ENCODE measurements at regions not wholly inside any gene's neighbourhood (a gene's known extent, or its start where the extent isn't known, plus 50 kb on each side); places are given as distances from the start of the nearest gene placed in this dataset.

GRCh38 chr3:190213727-190214126 is 93.0 kb upstream of the P3H2 start:
- Mint-ChIP-seq H3K36me3 (ENCODE audit: low read depth) (no peaks in the 10 kb centered on the region), H3K27me3 (no peaks in the 10 kb centered on the region), H3K27ac (no peak overlapping the region), H3K4me1 (ENCODE audit: low read depth) (peaks cover 7% of the 10 kb centered on the region), H3K9me3 (no peaks in the 10 kb centered on the region), H3K4me3 (no peak overlapping the region)
- intact Hi-C loops (cut with micrococcal nuclease), result no loop called here

- Mint-ChIP-seq H3K27ac (no peak overlapping the region), H3K36me3 (ENCODE audit: low read depth) (no peaks in the 10 kb centered on the region), H3K4me1 (ENCODE audit: low read depth) (peaks cover 16% of the 10 kb centered on the region), H3K4me3 (no peak overlapping the region), H3K9me3 (no peaks in the 10 kb centered on the region), H3K27me3 (no peaks in the 10 kb centered on the region)
- intact Hi-C loops (cut with micrococcal nuclease), result no loop called here
Observed at GRCh38 chr3:190210608-190211007, 89.9 kb upstream of the P3H2 start.

DNA sequence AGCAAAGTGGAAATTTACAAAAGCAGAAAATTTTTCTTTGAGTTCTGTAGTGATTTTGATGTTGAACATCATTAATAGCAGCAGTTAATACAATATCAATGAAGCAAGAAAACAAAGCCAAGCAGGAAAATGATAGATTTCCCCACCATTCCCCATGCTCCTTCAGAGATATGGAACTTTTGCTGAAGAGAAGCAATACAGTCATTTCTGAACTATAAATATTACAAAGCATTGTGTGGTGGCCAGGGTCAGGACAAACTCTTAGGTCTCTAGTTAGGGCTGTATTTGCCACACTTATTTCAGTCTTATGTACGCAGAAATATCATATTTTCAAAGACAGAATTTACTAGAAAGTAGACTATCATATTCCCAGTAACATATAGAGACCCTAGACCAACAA is 88.8 kb upstream of the P3H2 start:
- intact Hi-C loops (cut with micrococcal nuclease), result no loop called here
- Mint-ChIP-seq H3K36me3 (ENCODE audit: low read depth) (no peaks in the 10 kb centered on the region), H3K4me1 (ENCODE audit: low read depth) (peaks cover 21% of the 10 kb centered on the region), H3K27ac (no peak overlapping the region), H3K27me3 (no peaks in the 10 kb centered on the region), H3K4me3 (no peak overlapping the region), H3K9me3 (no peaks in the 10 kb centered on the region)

DNA sequence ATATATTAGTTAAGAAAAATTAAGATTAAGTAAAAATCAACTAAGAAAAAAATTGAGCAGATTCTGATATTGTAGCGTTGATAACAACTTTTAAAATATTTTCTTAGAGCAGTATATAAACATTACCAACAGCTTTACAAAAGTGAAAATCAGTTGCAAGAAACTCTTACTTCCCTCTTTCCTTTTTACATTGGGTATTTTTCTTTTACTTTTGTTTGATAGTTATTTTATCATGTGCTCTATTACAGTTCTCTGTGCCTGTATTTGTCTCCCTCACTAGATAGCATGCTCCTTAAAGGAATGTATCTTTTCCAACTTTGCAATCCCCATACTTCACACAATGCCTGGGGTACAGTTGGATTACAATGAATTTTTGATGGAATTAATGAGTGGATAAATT is 87.5 kb upstream of the P3H2 start:
- peaks cover 7% of the 10 kb centered on the region for H3K27me3 Mint-ChIP-seq
- H3K4me3 Mint-ChIP-seq, result no peak overlapping the region
- intact Hi-C loops (cut with micrococcal nuclease), result no loop called here
- no peak overlapping the region for H3K27ac Mint-ChIP-seq
- H3K9me3 Mint-ChIP-seq, result no peaks in the 10 kb centered on the region
- H3K36me3 Mint-ChIP-seq (ENCODE audit: low read depth), result no peaks in the 10 kb centered on the region
- H3K4me1 Mint-ChIP-seq (ENCODE audit: low read depth), result peaks cover 24% of the 10 kb centered on the region

- Mint-ChIP-seq H3K4me3 (no peak overlapping the region), H3K4me1 (ENCODE audit: low read depth) (peaks cover 24% of the 10 kb centered on the region), H3K9me3 (no peaks in the 10 kb centered on the region), H3K36me3 (ENCODE audit: low read depth) (no peaks in the 10 kb centered on the region), H3K27me3 (peaks cover 11% of the 10 kb centered on the region), H3K27ac (no peak overlapping the region)
- intact Hi-C loops (cut with micrococcal nuclease), result no loop called here
Observed at GRCh38 chr3:190205739-190206138, 85.0 kb upstream of the P3H2 start.

GRCh38 chr3:190204200-190204599 is 83.5 kb upstream of the P3H2 start:
- H3K36me3 Mint-ChIP-seq (ENCODE audit: low read depth), result no peaks in the 10 kb centered on the region
- intact Hi-C loops (cut with micrococcal nuclease), result no loop called here
- no peak overlapping the region for H3K27ac Mint-ChIP-seq
- H3K27me3 Mint-ChIP-seq, result peaks cover 11% of the 10 kb centered on the region
- no peaks in the 10 kb centered on the region for H3K9me3 Mint-ChIP-seq
- peaks cover 24% of the 10 kb centered on the region for H3K4me1 Mint-ChIP-seq (ENCODE audit: low read depth)
- no peak overlapping the region for H3K4me3 Mint-ChIP-seq

DNA sequence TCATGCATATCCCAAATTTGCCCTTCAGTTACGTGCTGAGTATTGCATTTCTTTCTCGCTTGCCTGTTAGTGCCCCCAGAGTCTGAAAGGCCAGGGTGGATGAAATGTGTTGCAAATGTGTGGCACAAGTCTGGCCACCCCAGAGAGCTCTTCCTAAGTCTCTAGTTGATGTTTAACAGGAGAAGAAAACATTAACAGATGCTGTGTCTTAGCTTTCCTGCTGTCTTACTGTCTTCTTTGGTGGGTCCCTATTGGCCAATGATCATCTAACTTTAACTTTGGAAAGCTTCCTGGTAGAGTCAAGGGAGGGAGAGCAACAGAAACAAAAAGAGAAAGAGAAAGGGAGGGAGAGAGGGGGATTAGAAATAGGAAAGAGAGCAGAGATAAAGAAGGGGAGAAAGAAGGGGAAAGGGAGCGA is 76.7 kb upstream of the P3H2 start:
- Mint-ChIP-seq H3K27me3 (peaks cover 3% of the 10 kb centered on the region), H3K4me3 (no peak overlapping the region), H3K27ac (no peak overlapping the region), H3K9me3 (no peaks in the 10 kb centered on the region), H3K4me1 (ENCODE audit: low read depth) (no peaks in the 10 kb centered on the region), H3K36me3 (ENCODE audit: low read depth) (no peaks in the 10 kb centered on the region)
- intact Hi-C loops (cut with micrococcal nuclease), result no loop called here

- Mint-ChIP-seq H3K4me3 (no peak overlapping the region), H3K4me1 (ENCODE audit: low read depth) (no peaks in the 10 kb centered on the region), H3K27ac (no peak overlapping the region), H3K9me3 (no peaks in the 10 kb centered on the region), H3K36me3 (ENCODE audit: low read depth) (no peaks in the 10 kb centered on the region), H3K27me3 (peaks cover 3% of the 10 kb centered on the region)
- intact Hi-C loops (cut with micrococcal nuclease), result no loop called here
Observed at GRCh38 chr3:190194506-190194905, 73.8 kb upstream of the P3H2 start.

- Mint-ChIP-seq H3K27me3 (peaks cover 3% of the 10 kb centered on the region), H3K4me1 (ENCODE audit: low read depth) (no peaks in the 10 kb centered on the region), H3K27ac (no peak overlapping the region), H3K36me3 (ENCODE audit: low read depth) (no peaks in the 10 kb centered on the region), H3K9me3 (no peaks in the 10 kb centered on the region), H3K4me3 (no peak overlapping the region)
- intact Hi-C loops (cut with micrococcal nuclease), result no loop called here
Observed at GRCh38 chr3:190193210-190193609, 72.5 kb upstream of the P3H2 start.

GRCh38 chr3:190192739-190193138 is 72.0 kb upstream of the P3H2 start:
- Mint-ChIP-seq H3K27me3 (peaks cover 3% of the 10 kb centered on the region), H3K27ac (no peak overlapping the region), H3K4me1 (ENCODE audit: low read depth) (no peaks in the 10 kb centered on the region), H3K4me3 (no peak overlapping the region), H3K36me3 (ENCODE audit: low read depth) (no peaks in the 10 kb centered on the region), H3K9me3 (no peaks in the 10 kb centered on the region)
- intact Hi-C loops (cut with micrococcal nuclease), result no loop called here

DNA sequence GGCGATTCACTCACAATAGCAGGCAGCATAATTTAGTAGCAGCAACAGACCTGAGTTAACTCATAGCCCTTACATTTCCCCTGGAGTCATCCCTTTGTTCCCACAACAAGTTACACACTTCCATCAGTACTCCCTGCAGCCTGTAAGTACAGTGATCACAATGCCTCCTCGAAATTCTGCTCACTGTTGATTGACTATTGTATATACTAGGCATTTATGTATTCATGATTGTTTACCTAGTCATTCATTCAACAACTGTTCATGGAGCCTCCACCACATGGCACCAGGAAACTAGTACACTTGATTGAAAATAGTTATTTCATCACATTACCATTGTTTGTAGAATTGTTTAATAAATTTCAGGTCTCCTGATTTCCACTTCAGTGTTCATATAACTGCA is 71.4 kb upstream of the P3H2 start:
- no peak overlapping the region for H3K27ac Mint-ChIP-seq
- no peak overlapping the region for H3K4me3 Mint-ChIP-seq
- no peaks in the 10 kb centered on the region for H3K36me3 Mint-ChIP-seq (ENCODE audit: low read depth)
- no peaks in the 10 kb centered on the region for H3K9me3 Mint-ChIP-seq
- intact Hi-C loops (cut with micrococcal nuclease), result no loop called here
- H3K27me3 Mint-ChIP-seq, result no peaks in the 10 kb centered on the region
- no peaks in the 10 kb centered on the region for H3K4me1 Mint-ChIP-seq (ENCODE audit: low read depth)

- Mint-ChIP-seq H3K4me1 (ENCODE audit: low read depth) (no peaks in the 10 kb centered on the region), H3K9me3 (no peaks in the 10 kb centered on the region), H3K4me3 (no peak overlapping the region)
Observed at GRCh38 chr3:190188197-190188596, 67.5 kb upstream of the P3H2 start.

DNA sequence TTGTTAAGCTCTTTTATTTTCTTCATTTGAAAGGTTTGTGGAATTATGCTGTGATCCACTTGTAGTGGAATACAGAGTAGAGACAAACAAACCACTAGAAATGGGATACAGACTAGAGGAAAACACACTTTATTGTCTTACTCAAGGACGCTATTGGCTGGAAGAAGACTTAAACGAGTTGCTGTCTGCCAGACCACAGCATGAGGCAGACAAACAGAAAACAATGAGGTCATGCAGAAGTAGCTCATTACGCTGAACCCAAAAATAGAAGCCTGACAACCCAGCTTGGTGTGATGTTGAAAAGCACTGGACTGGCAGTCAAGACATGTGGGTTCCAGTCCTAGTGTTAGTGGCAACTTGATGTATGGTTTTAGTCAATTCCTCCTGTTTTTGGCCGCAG is 62.4 kb upstream of the P3H2 start:
- Mint-ChIP-seq H3K36me3 (ENCODE audit: low read depth) (no peaks in the 10 kb centered on the region), H3K27me3 (no peaks in the 10 kb centered on the region), H3K4me3 (no peak overlapping the region), H3K27ac (no peak overlapping the region), H3K4me1 (ENCODE audit: low read depth) (no peaks in the 10 kb centered on the region), H3K9me3 (no peaks in the 10 kb centered on the region)
- intact Hi-C loops (cut with micrococcal nuclease), result no loop called here

More at GRCh38 chr3:190188197-190188596, 67.5 kb upstream of the P3H2 start:
- Mint-ChIP-seq H3K36me3 (ENCODE audit: low read depth) (no peaks in the 10 kb centered on the region), H3K27me3 (no peaks in the 10 kb centered on the region), H3K27ac (no peak overlapping the region)
- intact Hi-C loops (cut with micrococcal nuclease), result no loop called here

DNA sequence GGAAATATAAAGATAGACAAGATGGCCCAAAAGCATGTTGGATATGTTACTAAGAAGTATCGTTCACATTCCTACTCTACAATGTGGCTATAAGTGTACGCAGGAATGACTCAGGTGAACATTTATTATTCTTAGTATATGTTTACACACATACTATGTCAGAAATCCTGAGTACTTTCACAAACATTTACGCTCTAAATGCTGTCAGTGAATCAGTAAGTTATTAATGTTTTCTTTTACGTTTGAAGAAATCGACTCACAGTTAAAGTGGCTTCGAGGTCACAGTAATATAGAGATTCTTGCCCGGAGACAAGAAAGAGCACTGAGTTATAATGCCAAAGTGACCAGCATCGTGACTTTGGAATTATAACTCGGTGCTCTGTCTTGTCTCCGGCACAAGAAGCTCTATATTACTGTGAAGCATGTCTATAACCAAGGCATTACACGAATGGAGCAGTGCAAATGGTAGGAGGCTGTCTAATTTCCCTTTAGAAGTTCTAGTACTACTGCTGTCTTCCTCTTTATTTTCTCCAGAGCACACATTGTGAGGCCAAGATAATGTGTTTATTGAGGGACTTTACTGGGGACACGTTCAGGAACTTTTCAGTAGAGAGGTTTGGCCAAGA is 61.8 kb upstream of the P3H2 start:
- Mint-ChIP-seq H3K27me3 (no peaks in the 10 kb centered on the region), H3K36me3 (ENCODE audit: low read depth) (no peaks in the 10 kb centered on the region), H3K27ac (no peak overlapping the region), H3K4me3 (no peak overlapping the region), H3K4me1 (ENCODE audit: low read depth) (no peaks in the 10 kb centered on the region), H3K9me3 (no peaks in the 10 kb centered on the region)
- intact Hi-C loops (cut with micrococcal nuclease), result no loop called here

GRCh38 chr3:190180268-190180667 is 59.6 kb upstream of the P3H2 start:
- H3K4me1 Mint-ChIP-seq (ENCODE audit: low read depth), result no peaks in the 10 kb centered on the region
- no peak overlapping the region for H3K27ac Mint-ChIP-seq
- H3K27me3 Mint-ChIP-seq, result peaks cover 4% of the 10 kb centered on the region
- no peak overlapping the region for H3K4me3 Mint-ChIP-seq
- no peaks in the 10 kb centered on the region for H3K9me3 Mint-ChIP-seq
- H3K36me3 Mint-ChIP-seq (ENCODE audit: low read depth), result no peaks in the 10 kb centered on the region
- intact Hi-C loops (cut with micrococcal nuclease), result no loop called here
